HepG2 (cell line): ENCODE measurements at regions not wholly inside any gene's neighbourhood (a gene's known extent, or its start where the extent isn't known, plus 50 kb on each side); places are given as distances from the start of the nearest gene placed in this dataset.

Experiments
- ATAC-seq: fragments of 200-7000 bp; cut with Tn5 transposase; 3 replicates; pipeline ENCODE4 v1.9.1; 2020; ENCODE audit warnings: mild to moderate bottlenecking, moderate library complexity
- BruUV-seq: library from RNA; stranded (reverse); fragments of 400-500 nt; replicated peaks from 2 replicates; lab custom pipeline; 2021; lab: Mats Ljungman, UMichigan
- CTCF ChIA-PET: fragments of 300-600 bp; formaldehyde crosslinking; extraction: SDS; loops from one replicate; lab custom pipeline; 2021; ENCODE audit warnings: low total read pairs, inconsistent platforms, low intra/inter-chr PET ratio; lab: Yijun Ruan, JAX
- POLR2A ChIA-PET: fragments of 350-600 bp; sonication (Branson Sonifier 250); formaldehyde crosslinking; loops from one replicate; lab custom pipeline; 2020; ENCODE audit warnings: antibody characterized with exemption, inconsistent platforms; lab: Yijun Ruan, JAX
- DNase-seq: peaks from one replicate; pipeline ENCODE4 v3.0.0-alpha.2; 2015; ENCODE audit warnings: low spot score
- FAIRE-seq: peaks from 3 replicates; lab custom pipeline; 2011; peaks lifted over from hg19 to GRCh38; lab: Jason Lieb, UNC
- H2AFZ ChIP-seq: one replicate; pipeline ENCODE4 v1.6.1; 2011; ENCODE audit warnings: low read length, inconsistent platforms
- H3K27ac ChIP-seq: fragments of 300-600 bp; 3 replicates; pipeline ENCODE4 v1.8.0; 2011; ENCODE audit warnings: mixed run types, mild to moderate bottlenecking, mixed read lengths, low read length, inconsistent platforms; ENCODE audit not compliant: insufficient read depth; ENCODE audit errors: extremely low read length
- H3K27me3 ChIP-seq, 2 experiments: fragments of 200-600 bp in 1 of 2; 2 replicates in 1 of 2; 3 replicates in 1 of 2; pipeline versions ENCODE4 v1.6.0 to v1.8.0; 2011; ENCODE audit warnings: low read length in 2 of 2, mild to moderate bottlenecking in 2 of 2, moderate library complexity in 2 of 2, inconsistent platforms in 1 of 2; ENCODE audit not compliant: insufficient read depth in 2 of 2, control insufficient read depth in 1 of 2
- H3K36me3 ChIP-seq, 2 experiments: fragments of 200-600 bp in 1 of 2; replicated peaks in 1 of 2; 2 replicates in 1 of 2; 3 replicates in 1 of 2; pipeline versions ENCODE4 v1.5.1 to v1.8.0; 2011; ENCODE audit warnings: low read length in 2 of 2, inconsistent platforms in 1 of 2; ENCODE audit not compliant: insufficient read depth in 2 of 2, control insufficient read depth in 1 of 2
- H3K4me1 ChIP-seq: 2 replicates; pipeline ENCODE4 v1.5.1; 2012; ENCODE audit warnings: low read length, inconsistent platforms; ENCODE audit not compliant: insufficient read depth
- H3K4me2 ChIP-seq: 2 replicates; pipeline ENCODE4 v1.6.0; 2011; ENCODE audit warnings: low read depth, low read length, inconsistent platforms
- H3K4me3 ChIP-seq, 3 experiments: fragments of 200-600 bp in 1 of 3; sonication (generic), shearing (Covaris generic) in 1 of 3; replicated peaks in 1 of 3; 2 replicates each; pipeline ENCODE4 v1.5.1; 2011 to 2016; ENCODE audit warnings: low read length in 3 of 3, inconsistent platforms in 2 of 3, low read depth in 2 of 3, mild to moderate bottlenecking in 2 of 3, control low read depth in 1 of 3, mixed read lengths in 1 of 3; ENCODE audit not compliant: insufficient read depth in 1 of 3
- H3K79me2 ChIP-seq: one replicate; pipeline ENCODE4 v1.6.1; 2011; ENCODE audit warnings: low read length, inconsistent platforms; ENCODE audit not compliant: insufficient read depth
- H3K9ac ChIP-seq: 2 replicates; pipeline ENCODE4 v1.6.0; 2011; ENCODE audit warnings: mild to moderate bottlenecking, low read depth, low read length, inconsistent platforms; ENCODE audit not compliant: insufficient read depth
- H3K9me3 ChIP-seq: 2 replicates; pipeline ENCODE4 v1.5.1; 2012; ENCODE audit warnings: mild to moderate bottlenecking, low read length
- H4K20me1 ChIP-seq: 2 replicates; pipeline ENCODE4 v1.6.0; 2011; ENCODE audit warnings: inconsistent platforms, mild to moderate bottlenecking, low read length, moderate library complexity; ENCODE audit not compliant: insufficient read depth
- ATF1 ChIP-seq: IDR thresholded peaks from 2 replicates; pipeline ENCODE4 v1.6.1; 2016; ENCODE audit warnings: mild to moderate bottlenecking, control low read depth
- CREB1 ChIP-seq, 2 experiments: fragments of 450-650 bp in 1 of 2; IDR thresholded peaks; 2 replicates each; pipeline ENCODE4 v1.6.1; 2016 to 2017; ENCODE audit warnings: control low read depth in 1 of 2, mild to moderate bottlenecking in 1 of 2, missing compliant biosample characterization in 1 of 2, missing genetic modification characterization in 1 of 2
- MYC ChIP-seq: sonication (generic); formaldehyde crosslinking; IDR thresholded peaks from 2 replicates; pipeline ENCODE4 v1.9.0; 2021; ENCODE audit warnings: missing genetic modification reagents, borderline replicate concordance
- NCOR1 ChIP-seq: fragments of 200-600 bp; sonication (generic); IDR thresholded peaks from 2 replicates; pipeline ENCODE4 v1.7.0; 2017; ENCODE audit warnings: antibody characterized with exemption, low read length, borderline replicate concordance
- PHF5A ChIP-seq: IDR thresholded peaks from one replicate; pipeline ENCODE4 v1.6.1; 2018; ENCODE audit warnings: low read depth, missing genetic modification reagents; ENCODE audit not compliant: unreplicated experiment
- RCOR2 ChIP-seq: IDR thresholded peaks from 2 replicates; pipeline ENCODE4 v1.6.1; 2016; ENCODE audit warnings: missing biosample characterization, missing genetic modification reagents
- RORA ChIP-seq: sonication (generic); formaldehyde crosslinking; IDR thresholded peaks from 2 replicates; pipeline ENCODE4 v1.5.0; 2020; ENCODE audit warnings: mild to moderate bottlenecking, missing genetic modification reagents, moderate library complexity
- SMAD9 ChIP-seq: sonication (generic); formaldehyde crosslinking; IDR thresholded peaks from 2 replicates; pipeline ENCODE4 v1.5.1; 2020; ENCODE audit warnings: mild to moderate bottlenecking, missing genetic modification reagents
- TAF15 ChIP-seq: fragments of 200-400 bp; formaldehyde crosslinking; IDR thresholded peaks from one replicate; pipeline ENCODE4 v1.6.1; 2018; ENCODE audit warnings: mild to moderate bottlenecking, low read depth, low read length; ENCODE audit not compliant: poor library complexity, severe bottlenecking
- TBL1XR1 ChIP-seq: fragments of 150-350 bp; IDR thresholded peaks from 2 replicates; pipeline ENCODE4 v1.6.1; 2014; ENCODE audit warnings: borderline replicate concordance, low read length; ENCODE audit not compliant: partially characterized antibody
- TCF7 ChIP-seq: sonication (generic); IDR thresholded peaks from 2 replicates; pipeline ENCODE4 v1.6.1; 2016; ENCODE audit warnings: antibody characterized with exemption, low read depth
- U2AF1 ChIP-seq: fragments of 200-400 bp; formaldehyde crosslinking; optimal IDR thresholded peaks from 2 replicates; pipeline ENCODE3; 2017; ENCODE audit warnings: mild to moderate bottlenecking, low read depth, low read length
- ZNF12 ChIP-seq: sonication (generic); formaldehyde crosslinking; IDR thresholded peaks from 2 replicates; pipeline ENCODE4 v1.5.0; 2020; ENCODE audit warnings: missing genetic modification reagents
- ZNF235 ChIP-seq: sonication (generic); formaldehyde crosslinking; IDR thresholded peaks from 2 replicates; pipeline ENCODE4 v1.8.1; 2023; ENCODE audit warnings: mild to moderate bottlenecking, missing genetic modification reagents, borderline replicate concordance
- ZNF251 ChIP-seq: sonication (generic); formaldehyde crosslinking; IDR thresholded peaks from 2 replicates; pipeline ENCODE4 v1.9.0; 2021; ENCODE audit warnings: mild to moderate bottlenecking, missing genetic modification reagents
- ZNF367 ChIP-seq: sonication (generic); formaldehyde crosslinking; IDR thresholded peaks from 2 replicates; pipeline ENCODE4 v1.4.0; 2020; ENCODE audit warnings: missing genetic modification reagents, borderline replicate concordance
- ZNF510 ChIP-seq: sonication (generic); formaldehyde crosslinking; IDR thresholded peaks from 2 replicates; pipeline ENCODE4 v1.4.0; 2020; ENCODE audit warnings: low read depth, mild to moderate bottlenecking, missing genetic modification reagents
- ZNF850 ChIP-seq: sonication (generic); formaldehyde crosslinking; conservative IDR thresholded peaks from 2 replicates; pipeline ENCODE4 v1.9.0; 2021; ENCODE audit warnings: mild to moderate bottlenecking, missing genetic modification reagents
- WGBS: methylation state at CpG from one replicate; pipeline ENCODE4 v1.1.6; 2017; ENCODE audit warnings: low lambda C conversion rate; 5-methylcytosine and 5-hydroxymethylcytosine counted together
- in situ Hi-C: cut with HindIII; loops from 2 replicates; pipeline ENCODE4 v1.10.0; 2017; ENCODE audit warnings: low pct_unique_long_range_greater_than_20kb; ENCODE audit not compliant: extremely low pct_ligation_motif_present
- intact Hi-C: fragments of 100-400 bp; cut with micrococcal nuclease; formaldehyde crosslinking; loops from one replicate; pipeline ENCODE4 v1.10.0; 2022; ENCODE audit not compliant: unreplicated experiment
- TF ChIP-seq, protein P1 (sequence below): sonication (generic); formaldehyde crosslinking; IDR thresholded peaks from 2 replicates; pipeline ENCODE4 v1.4.0; 2020; ENCODE audit warnings: mild to moderate bottlenecking, low read depth, missing genetic modification reagents

DNA sequence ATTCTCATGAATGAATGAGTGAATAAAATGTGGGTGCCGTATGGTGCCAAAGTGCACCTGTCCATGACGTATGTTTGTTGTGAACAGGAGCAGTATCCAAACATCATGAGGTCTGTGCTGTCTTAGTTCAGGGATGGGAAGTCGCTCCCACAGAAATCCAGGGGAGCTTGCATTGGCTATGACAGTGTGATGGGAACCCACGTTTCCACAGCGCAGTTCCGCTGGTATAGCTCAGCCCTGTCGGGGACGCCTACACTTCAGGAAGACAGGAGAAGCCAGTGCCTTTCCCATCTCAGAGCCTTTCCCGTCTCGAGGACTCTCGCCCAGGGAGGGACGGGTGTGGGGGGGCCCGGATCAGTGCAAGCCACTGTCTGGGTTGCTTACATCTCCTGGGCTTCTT is 69.8 kb downstream of the DACT2 start:
- DNase-seq = no peak
- in situ Hi-C loops = no loop called here
- ChIA-PET CTCF (no interaction called here), POLR2A (no interaction called here)
- Histone ChIP-seq H3K27me3 (no peaks in the 10 kb centered on the region), H3K9ac (no peak overlapping the region), H3K36me3 (no peaks in the 10 kb centered on the region), H3K4me1 (peaks cover 76% of the 10 kb centered on the region), H3K4me2 (no peak overlapping the region), H3K9me3 (no peaks in the 10 kb centered on the region), H2AFZ (no peak overlapping the region), H3K4me3 (no peak overlapping the region), H3K79me2 (no peaks in the 10 kb centered on the region), H4K20me1 (no peaks in the 10 kb centered on the region), H3K27ac (no peak overlapping the region)
- FAIRE-seq = no peak
- intact Hi-C loops = loop anchor here (5.0 kb wide), 1 partner anchor 53 kb away; no protein-coding TSS in a partner anchor
- no TSS peak for BruUV-seq
- no peak for TF ChIP-seq ZNF12 (CRISPR knock-in tag)
- peak; percentile 34; the same call in 1 of the 2 replicates for TF ChIP-seq CREB1 (IDR thresholded peaks at IDR 0.05)
- no peak for TF ChIP-seq CREB1 (CRISPR knock-in tag; IDR thresholded peaks at IDR 0.05)
- no peak for ATAC-seq
- WGBS = 86% methylated on average over 13 of the region's 13 CpGs

DNA sequence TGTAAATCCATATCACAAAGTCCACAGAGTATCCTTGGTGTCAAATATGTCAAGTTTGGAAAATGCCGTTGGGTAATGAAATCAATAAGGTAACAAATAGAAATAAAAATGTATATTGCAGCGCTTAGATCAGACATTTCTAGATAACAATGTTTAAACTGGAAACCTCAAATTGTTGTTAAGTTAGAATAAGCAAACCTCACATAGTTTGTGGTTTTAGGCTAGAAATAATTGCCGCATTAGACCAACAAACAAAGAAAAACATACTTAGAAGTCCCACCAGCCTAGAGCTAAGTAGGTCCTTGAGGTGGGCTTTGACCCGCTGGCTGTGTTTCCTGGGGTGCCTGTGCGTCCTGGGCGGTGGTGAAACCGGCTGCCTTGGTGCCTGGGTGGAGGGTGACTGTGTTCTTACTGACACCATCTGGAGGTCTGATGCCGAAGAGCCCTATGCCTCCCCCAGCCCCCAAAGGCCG is 71.4 kb downstream of the DACT2 start:
- no peaks in the 10 kb centered on the region for H4K20me1 ChIP-seq
- no TSS peak for BruUV-seq
- H3K27ac ChIP-seq = no peak overlapping the region
- DNase-seq (peak; percentile 44), ATAC-seq (peak; percentile 39), FAIRE-seq (no peak)
- in situ Hi-C loops = no loop called here
- H3K4me1 ChIP-seq = peaks cover 82% of the 10 kb centered on the region
- H3K9ac ChIP-seq = no peak overlapping the region
- WGBS = 13% methylated on average over 9 of the region's 9 CpGs
- intact Hi-C loops = loop anchor here (5.0 kb wide), 1 partner anchor 54 kb away; no protein-coding TSS in a partner anchor
- ChIA-PET POLR2A (interaction anchor here (0.8 to 2.4 kb wide), 5 partner anchors 13 to 65 kb away, joined by 3 to 7 read pairs (median 3); no protein-coding TSS in a partner anchor), CTCF (no interaction called here)
- no peak overlapping the region for H2AFZ ChIP-seq
- H3K27me3 ChIP-seq = no peaks in the 10 kb centered on the region
- no peaks in the 10 kb centered on the region for H3K9me3 ChIP-seq
- H3K36me3 ChIP-seq = no peaks in the 10 kb centered on the region
- peak overlapping the region; percentile 62 for H3K4me2 ChIP-seq
- H3K79me2 ChIP-seq = no peaks in the 10 kb centered on the region
- H3K4me3 ChIP-seq = peak overlapping the region in 1 of 3 experiments; percentile 24; a peak in 2 of 6 replicates
- TF ChIP-seq TBL1XR1 (no peak), ZNF510 (CRISPR knock-in tag) (no peak), ZNF850 (CRISPR knock-in tag) (no peak), U2AF1 (no peak), RORA (CRISPR knock-in tag) (no peak), RCOR2 (CRISPR knock-in tag) (no peak), ZNF251 (CRISPR knock-in tag) (no peak), SMAD9 (CRISPR knock-in tag) (no peak), NCOR1 (peak; percentile 65; the same call in 1 of the 2 replicates), TCF7 (peak; percentile 21; the same call in 1 of the 2 replicates), TAF15 (no peak), ZNF367 (CRISPR knock-in tag) (no peak), MYC (CRISPR knock-in tag) (no peak), PHF5A (CRISPR knock-in tag) (no peak), ZNF235 (CRISPR knock-in tag) (no peak), ATF1 (no peak)
- TF ChIP-seq, protein P1, sequence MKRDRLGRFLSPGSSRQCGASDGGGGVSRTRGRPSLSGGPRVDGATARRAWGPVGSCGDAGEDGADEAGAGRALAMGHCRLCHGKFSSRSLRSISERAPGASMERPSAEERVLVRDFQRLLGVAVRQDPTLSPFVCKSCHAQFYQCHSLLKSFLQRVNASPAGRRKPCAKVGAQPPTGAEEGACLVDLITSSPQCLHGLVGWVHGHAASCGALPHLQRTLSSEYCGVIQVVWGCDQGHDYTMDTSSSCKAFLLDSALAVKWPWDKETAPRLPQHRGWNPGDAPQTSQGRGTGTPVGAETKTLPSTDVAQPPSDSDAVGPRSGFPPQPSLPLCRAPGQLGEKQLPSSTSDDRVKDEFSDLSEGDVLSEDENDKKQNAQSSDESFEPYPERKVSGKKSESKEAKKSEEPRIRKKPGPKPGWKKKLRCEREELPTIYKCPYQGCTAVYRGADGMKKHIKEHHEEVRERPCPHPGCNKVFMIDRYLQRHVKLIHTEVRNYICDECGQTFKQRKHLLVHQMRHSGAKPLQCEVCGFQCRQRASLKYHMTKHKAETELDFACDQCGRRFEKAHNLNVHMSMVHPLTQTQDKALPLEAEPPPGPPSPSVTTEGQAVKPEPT (CRISPR knock-in tag) = no peak
